Esophagus muscularis mucosa (tissue), 4 donors: ENCODE measurements at regions not wholly inside any gene's neighbourhood (a gene's known extent, or its start where the extent isn't known, plus 50 kb on each side); places are given as distances from the start of the nearest gene placed in this dataset.

Source experiments
- DNase-seq: peaks from one replicate; pipeline ENCODE4 v3.0.0-alpha.2; 2017; ENCODE audit errors: extremely low spot score
- H3K27ac ChIP-seq, 4 donors: fragments of 200-600 bp; sonication (generic); replicated peaks in 1 of 4; 1 replicate in 3 of 4; 2 replicates in 1 of 4; pipeline ENCODE4 v1.5.1; 2016 to 2019; ENCODE audit warnings: mild to moderate bottlenecking in 1 of 4
- H3K27me3 ChIP-seq, 4 donors: fragments of 200-600 bp; sonication (generic); one replicate each; pipeline versions ENCODE4 v1.5.1 to v1.6.0; 2016 to 2019
- H3K36me3 ChIP-seq, 4 donors: fragments of 200-600 bp; sonication (generic); one replicate each; pipeline ENCODE4 v1.5.1; 2016 to 2019
- H3K4me1 ChIP-seq, 4 donors: fragments of 200-600 bp; sonication (generic); one replicate each; pipeline ENCODE4 v1.5.1; 2016 to 2019
- H3K4me3 ChIP-seq, 4 donors: fragments of 200-600 bp; sonication (generic); 1 replicate in 2 of 4; 2 replicates in 2 of 4; pipeline ENCODE4 v1.5.1; 2016 to 2019; ENCODE audit warnings: mild to moderate bottlenecking in 4 of 4, moderate library complexity in 1 of 4
- H3K9me3 ChIP-seq, 4 donors: fragments of 200-600 bp; sonication (generic); 1 replicate in 3 of 4; 2 replicates in 1 of 4; pipeline ENCODE4 v1.5.1; 2016 to 2019
- CTCF ChIP-seq, 3 experiments: fragments of 200-600 bp in 2 of 3; fragments of 450-650 bp in 1 of 3; sonication (generic) in 2 of 3; IDR thresholded peaks; one replicate each; pipeline ENCODE4 v1.5.1; 2017 to 2019; ENCODE audit warnings: antibody characterized with exemption in 3 of 3, mild to moderate bottlenecking in 2 of 3, moderate library complexity in 1 of 3
- EP300 ChIP-seq: sonication (generic); formaldehyde crosslinking; IDR thresholded peaks from one replicate; pipeline ENCODE4 v1.6.1; 2017; ENCODE audit warnings: antibody characterized with exemption
- POLR2A ChIP-seq: fragments of 450-650 bp; IDR thresholded peaks from one replicate; pipeline ENCODE4 v1.6.1; 2017; ENCODE audit warnings: antibody characterized with exemption, moderate library complexity, mild to moderate bottlenecking, low read depth
- POLR2AphosphoS5 ChIP-seq, 2 donors: sonication (generic); formaldehyde crosslinking; IDR thresholded peaks; one replicate each; pipeline ENCODE4 v1.6.1; 2017; ENCODE audit warnings: antibody characterized with exemption in 2 of 2
- WGBS: methylation state at CpG from one replicate; pipeline ENCODE4 v1.1.5; 2018; 5-methylcytosine and 5-hydroxymethylcytosine counted together
- intact Hi-C: fragments of 100-400 bp; cut with DNase I; formaldehyde crosslinking; loops from one replicate; pipeline ENCODE4 v1.15.1; 2023

DNA sequence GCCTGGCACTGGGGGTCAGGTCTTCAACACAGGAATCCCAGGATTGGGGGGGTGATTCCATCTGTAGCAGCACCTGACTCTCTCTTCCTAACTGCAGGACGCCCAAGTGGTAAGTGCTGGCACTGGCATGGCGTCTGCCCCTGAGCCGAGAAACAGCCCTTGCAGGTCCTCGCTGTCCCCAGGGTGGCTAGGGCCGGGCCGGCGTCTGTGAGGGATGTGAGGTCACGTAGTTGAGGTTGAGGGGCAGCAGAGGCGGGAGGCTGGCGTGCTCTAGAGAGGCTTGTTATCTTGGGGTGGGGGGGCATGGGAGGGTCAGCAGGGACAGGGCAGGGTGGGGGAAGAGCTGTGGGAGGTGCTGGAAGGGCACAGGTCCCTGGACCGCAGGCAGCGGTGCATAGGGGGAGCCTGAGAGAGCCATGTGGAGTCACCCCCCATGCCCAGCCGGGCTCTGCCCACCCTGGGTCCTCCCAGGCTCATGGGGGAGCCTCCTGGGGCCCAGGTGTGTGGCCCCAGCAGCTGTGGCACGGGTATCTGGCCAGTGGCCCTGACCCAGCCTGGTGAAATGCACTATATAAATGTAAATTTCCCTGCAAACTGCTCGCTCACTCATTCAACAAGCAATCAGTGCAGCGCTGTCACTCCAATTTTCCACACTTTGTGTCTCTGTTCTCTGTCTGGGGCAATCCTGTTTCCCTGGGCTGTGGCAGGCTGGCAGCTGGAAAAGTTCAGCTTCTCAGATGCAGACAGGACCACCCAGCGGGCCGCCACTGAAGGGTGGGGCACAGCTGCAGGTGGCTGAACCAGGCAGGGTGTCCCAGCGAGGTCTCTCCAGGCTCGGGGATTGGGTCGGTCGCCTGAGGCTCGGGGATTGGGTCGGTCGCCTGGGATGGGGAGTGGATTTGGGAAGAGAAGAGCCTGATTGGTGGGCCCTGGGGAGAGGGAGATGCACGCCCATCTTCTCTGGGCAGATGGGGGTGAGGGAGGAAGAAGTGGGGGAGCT is 102.2 kb upstream of the NKX1-1 start:
- Histone ChIP-seq H3K9me3 (no peaks in the 10 kb centered on the region), H3K4me3 (no peak overlapping the region), H3K4me1 (peaks cover 4 to 13% (median 10%) of the 10 kb centered on the region in 4 donors), H3K27me3 (peaks cover 5 to 90% (median 19%) of the 10 kb centered on the region in 4 donors), H3K36me3 (no peaks in the 10 kb centered on the region), H3K27ac (no peak overlapping the region)
- intact Hi-C loops: no loop called here
- no peak for TF ChIP-seq CTCF (IDR thresholded peaks at IDR 0.05)
- no peak for TF ChIP-seq POLR2A
- TF ChIP-seq EP300: no peak
- TF ChIP-seq POLR2AphosphoS5 (IDR thresholded peaks at IDR 0.05): no peak
- no peak for DNase-seq
- WGBS: 42% methylated on average over 15 of the region's 26 CpGs

GRCh38 chr4:1506956-1507721 is 100.9 kb upstream of the NKX1-1 start:
- no peak for TF ChIP-seq POLR2AphosphoS5 (IDR thresholded peaks at IDR 0.05)
- DNase-seq: no peak
- Histone ChIP-seq H3K27ac (no peak overlapping the region), H3K4me3 (no peak overlapping the region), H3K36me3 (no peaks in the 10 kb centered on the region), H3K4me1 (peaks cover 0 to 3% (median 0%) of the 10 kb centered on the region in 4 donors), H3K9me3 (no peaks in the 10 kb centered on the region), H3K27me3 (peaks cover 2 to 90% (median 7%) of the 10 kb centered on the region in 4 donors)
- WGBS: 64% methylated on average over 13 of the region's 13 CpGs
- intact Hi-C loops: no loop called here

- intact Hi-C loops: no loop called here
- Histone ChIP-seq H3K36me3 (no peaks in the 10 kb centered on the region), H3K4me3 (no peak overlapping the region), H3K4me1 (peaks cover 0 to 8% (median 0%) of the 10 kb centered on the region in 4 donors), H3K9me3 (no peaks in the 10 kb centered on the region), H3K27ac (no peak overlapping the region), H3K27me3 (peaks cover 0 to 90% (median 5%) of the 10 kb centered on the region in 4 donors)
- 66% methylated on average over 16 of the region's 24 CpGs for WGBS
- TF ChIP-seq EP300 (no peak), POLR2A (no peak), CTCF (IDR thresholded peaks at IDR 0.05) (no peak), POLR2AphosphoS5 (IDR thresholded peaks at IDR 0.05) (no peak)
- no peak for DNase-seq
Observed at GRCh38 chr4:1505511-1506460, 99.5 kb upstream of the NKX1-1 start.

DNA sequence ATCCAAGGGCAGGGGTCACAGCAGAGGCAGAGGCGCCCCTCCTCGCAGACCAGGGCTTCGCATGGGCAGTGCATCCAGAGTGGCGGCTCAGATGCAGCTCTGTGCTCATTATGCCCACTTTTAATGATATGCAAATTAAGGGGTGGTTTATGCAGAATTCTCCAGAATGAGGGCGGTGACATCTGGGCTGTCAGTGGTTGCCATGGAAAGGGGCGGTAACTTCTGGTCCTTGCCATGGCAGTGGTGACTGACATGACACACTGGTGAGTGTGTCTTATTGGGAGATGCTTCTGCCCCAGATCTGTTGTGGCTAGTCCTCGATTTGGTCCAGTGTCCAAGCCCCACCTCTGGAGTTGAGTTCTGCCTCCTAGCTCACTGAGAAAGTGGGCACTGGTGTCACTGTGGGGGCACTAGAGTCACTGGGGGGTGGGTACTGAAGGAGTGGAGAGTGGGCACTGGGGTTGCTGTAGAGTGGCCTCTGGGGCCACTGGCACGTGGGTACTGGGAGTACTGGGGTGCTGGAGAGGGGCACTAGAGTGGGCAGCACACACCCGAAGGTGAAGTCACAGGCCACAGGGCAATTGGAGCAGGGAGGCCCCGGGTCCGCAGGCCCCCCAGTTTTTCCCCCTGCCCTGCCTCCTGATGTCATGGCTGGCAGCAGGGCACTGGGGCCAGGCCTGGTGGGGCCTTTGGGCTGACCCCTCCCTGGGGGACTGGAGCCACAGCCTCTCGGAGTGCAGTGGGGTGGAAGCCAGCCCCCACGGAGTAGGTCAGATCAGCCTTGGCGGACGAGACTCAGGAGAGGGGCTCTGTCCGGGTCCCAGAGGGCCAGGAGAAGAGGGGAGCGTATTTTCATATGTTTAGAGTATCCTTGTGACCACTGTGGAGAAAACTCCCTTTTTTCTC is 98.6 kb upstream of the NKX1-1 start:
- no peaks in the 10 kb centered on the region for H3K36me3 ChIP-seq
- TF ChIP-seq CTCF (IDR thresholded peaks at IDR 0.05) (no peak), POLR2AphosphoS5 (IDR thresholded peaks at IDR 0.05) (no peak), POLR2A (no peak), EP300 (no peak)
- H3K27me3 ChIP-seq: peaks cover 0 to 99% (median 5%) of the 10 kb centered on the region in 4 donors
- no peak overlapping the region for H3K4me3 ChIP-seq
- intact Hi-C loops: no loop called here
- H3K4me1 ChIP-seq: peaks cover 0 to 8% (median 0%) of the 10 kb centered on the region in 4 donors
- WGBS: 89% methylated on average over 13 of the region's 17 CpGs
- H3K27ac ChIP-seq: no peak overlapping the region
- H3K9me3 ChIP-seq: no peaks in the 10 kb centered on the region
- DNase-seq: no peak
